HG02763 (cell line): ENCODE measurements at regions not wholly inside any gene's neighbourhood (a gene's known extent, or its start where the extent isn't known, plus 50 kb on each side); places are given as distances from the start of the nearest gene placed in this dataset.

Source experiments
- ATAC-seq: cut with Tn5 transposase; IDR thresholded peaks from one replicate; pipeline ENCODE4 v1.9.1; 2021; ENCODE audit warnings: mild to moderate bottlenecking, moderate library complexity; ENCODE audit not compliant: unreplicated experiment

GRCh38 chr3:5426094-5426883 is 238.8 kb downstream of the EDEM1 start:
- ATAC-seq = no peak

- no peak for ATAC-seq
These were observed 239.5 kb downstream of the EDEM1 start for GRCh38 chr3:5427021-5427420.

- no peak for ATAC-seq
These were observed 240.4 kb downstream of the EDEM1 start for GRCh38 chr3:5427938-5428337.

- ATAC-seq = peak; percentile 86
These were observed 241.4 kb downstream of the EDEM1 start for GRCh38 chr3:5428607-5429516.

- ATAC-seq = no peak
These were observed 242.0 kb downstream of the EDEM1 start for GRCh38 chr3:5429517-5429890.

- ATAC-seq = no peak
These were observed 243.2 kb downstream of the EDEM1 start for GRCh38 chr3:5430701-5431100.

GRCh38 chr3:5431146-5431545 is 243.6 kb downstream of the EDEM1 start:
- no peak for ATAC-seq

GRCh38 chr3:5431811-5432378 is 244.4 kb downstream of the EDEM1 start:
- no peak for ATAC-seq

- no peak for ATAC-seq
These were observed 249.8 kb downstream of the EDEM1 start for GRCh38 chr3:5437296-5437782.

GRCh38 chr3:5437783-5438323 is 250.3 kb downstream of the EDEM1 start:
- ATAC-seq = no peak

GRCh38 chr3:5441401-5441800 is 253.9 kb downstream of the EDEM1 start:
- no peak for ATAC-seq

GRCh38 chr3:5442106-5442785 is 254.7 kb downstream of the EDEM1 start:
- ATAC-seq = no peak

- ATAC-seq = no peak
These were observed 255.3 kb downstream of the EDEM1 start for GRCh38 chr3:5442786-5443138.

GRCh38 chr3:5444253-5444652 is 256.7 kb downstream of the EDEM1 start:
- ATAC-seq = no peak

- no peak for ATAC-seq
These were observed 258.2 kb downstream of the EDEM1 start for GRCh38 chr3:5445676-5446201.

- no peak for ATAC-seq
These were observed 260.7 kb downstream of the EDEM1 start for GRCh38 chr3:5448246-5448645.

GRCh38 chr3:5448816-5449215 is 261.3 kb downstream of the EDEM1 start:
- no peak for ATAC-seq

- no peak for ATAC-seq
These were observed 268.7 kb downstream of the EDEM1 start for GRCh38 chr3:5456199-5456598.

GRCh38 chr3:5458526-5458925 is 271.0 kb downstream of the EDEM1 start:
- ATAC-seq = no peak

- no peak for ATAC-seq
These were observed 274.6 kb downstream of the EDEM1 start for GRCh38 chr3:5462086-5462485.

GRCh38 chr3:5463991-5464390 is 276.5 kb downstream of the EDEM1 start:
- ATAC-seq = no peak
